Activated CD4-positive, alpha-beta T cell treated with anti-CD3 and anti-CD28 coated beads for 1 hour (primary cell): ENCODE measurements at regions not wholly inside any gene's neighbourhood (a gene's known extent, or its start where the extent isn't known, plus 50 kb on each side); places are given as distances from the start of the nearest gene placed in this dataset.
"Not testable (repeated sequence)": the region's sequence is repeated elsewhere in the genome, so short reads cannot be mapped to it uniquely, and the experiment has no call there.

Experiments
- DNase-seq: peaks from one replicate; pipeline ENCODE4 v3.0.0-alpha.2; 2020

DNA sequence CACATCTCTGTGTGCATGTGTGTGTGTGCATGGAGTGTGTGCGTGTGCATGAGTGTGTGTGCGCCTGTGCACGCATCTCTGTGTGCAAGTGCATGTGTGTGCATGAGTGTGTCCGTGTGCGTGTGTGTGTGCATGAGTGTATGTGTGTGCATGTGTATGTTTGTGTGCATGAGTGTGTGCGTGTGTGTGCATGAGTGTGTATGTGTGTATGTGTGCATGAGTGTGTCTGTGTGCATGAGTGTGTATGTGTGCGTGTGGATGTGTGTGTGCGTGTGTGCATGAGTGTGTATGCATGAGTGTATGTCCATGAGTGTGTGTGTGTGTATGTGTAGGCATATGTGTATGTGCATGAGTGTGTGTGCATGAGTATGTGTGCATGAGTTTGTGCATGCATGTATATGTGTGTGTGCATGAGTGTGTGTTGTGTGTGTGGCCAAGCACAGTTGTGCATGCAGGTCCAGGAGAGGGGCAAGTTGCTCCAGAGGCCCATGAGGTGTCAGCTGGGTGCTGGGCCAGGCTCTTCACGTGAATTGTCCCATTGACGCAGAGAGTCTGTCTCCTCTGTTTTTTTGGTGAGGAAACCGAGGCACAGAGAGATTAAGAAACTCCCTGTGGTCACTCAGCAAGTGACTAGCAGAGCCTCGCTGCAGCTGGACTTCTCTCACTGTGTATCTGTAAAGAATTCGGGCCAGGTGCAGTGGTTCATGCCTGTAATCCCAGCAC lies 75.5 kb downstream of the ASB1 start:
- no peak for DNase-seq

DNA sequence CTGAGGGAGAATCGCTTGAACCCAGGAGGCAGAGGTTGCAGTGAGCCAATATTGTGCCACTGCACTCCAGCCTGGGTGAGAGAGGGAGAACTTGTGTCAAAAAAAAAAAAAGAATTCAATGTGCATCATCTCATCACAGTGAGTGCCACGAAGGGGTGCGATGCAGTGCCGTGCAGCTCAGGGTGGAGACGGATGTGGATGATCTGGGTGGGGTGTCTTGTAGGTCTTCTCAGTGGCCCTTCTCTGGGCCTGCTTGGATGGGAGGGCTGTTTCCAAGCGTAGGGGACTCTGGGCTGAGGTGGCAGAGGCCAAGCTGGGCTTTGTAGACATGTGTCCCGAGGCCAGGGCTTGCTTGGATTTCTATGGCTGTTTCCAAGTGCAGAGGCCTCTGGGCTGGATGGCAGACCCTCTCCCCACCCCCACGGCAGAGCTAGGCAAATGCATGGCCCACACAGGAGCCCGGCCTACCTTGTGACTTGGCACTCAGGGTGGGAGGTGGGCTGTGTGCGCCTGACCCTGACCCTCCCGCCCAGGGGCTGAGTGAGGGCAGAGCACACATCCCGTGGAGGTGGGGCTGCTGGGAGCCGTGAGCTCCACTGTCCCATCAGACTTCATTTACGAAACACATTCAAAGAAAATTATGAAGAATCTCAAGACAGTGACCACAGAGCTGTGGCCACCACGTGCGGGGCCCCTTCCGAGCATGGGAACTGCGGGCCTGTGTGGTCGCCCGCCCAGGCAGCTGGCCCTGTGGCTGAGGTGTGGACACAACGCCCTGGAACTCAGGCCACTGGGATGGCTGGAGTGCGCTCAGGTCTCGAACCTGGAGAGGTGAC lies 76.4 kb downstream of the ASB1 start:
- no peak for DNase-seq

DNA sequence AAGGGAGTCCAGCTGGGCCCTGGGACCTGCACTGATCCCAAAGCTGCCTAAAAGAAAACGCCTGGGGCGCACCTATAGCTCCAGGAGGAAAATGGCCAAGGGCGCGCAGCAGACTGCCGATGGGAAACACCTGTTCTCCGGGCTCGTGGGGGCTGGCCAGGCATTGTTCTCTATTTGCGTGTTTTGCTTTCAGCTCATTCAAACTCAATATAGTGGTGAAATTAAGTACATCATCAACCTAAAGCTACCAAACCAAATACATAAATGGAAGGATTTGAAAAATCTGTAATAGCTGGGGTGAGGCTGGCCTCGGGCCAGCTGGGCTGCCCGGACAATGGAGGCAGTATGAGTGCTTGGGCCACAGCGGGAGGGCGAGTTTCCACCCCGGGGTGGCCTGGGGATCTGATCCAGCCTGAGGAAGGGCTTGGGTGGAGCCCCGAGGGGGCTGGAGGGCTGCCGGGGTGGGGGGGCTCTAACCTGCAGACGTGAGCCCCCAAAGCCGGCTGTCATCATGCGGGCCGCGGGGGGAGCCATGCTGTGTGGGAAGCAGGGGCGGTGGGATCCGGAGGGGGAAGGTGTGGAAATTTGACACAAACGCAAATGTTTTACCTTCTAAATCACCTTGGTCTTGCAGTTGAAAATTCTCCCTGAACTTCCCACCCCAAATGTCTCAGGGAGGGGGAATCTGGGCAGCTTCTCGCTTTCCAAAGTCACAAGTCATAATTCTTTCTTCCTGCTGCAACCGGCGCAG lies 77.6 kb downstream of the ASB1 start:
- DNase-seq: no peak

DNA sequence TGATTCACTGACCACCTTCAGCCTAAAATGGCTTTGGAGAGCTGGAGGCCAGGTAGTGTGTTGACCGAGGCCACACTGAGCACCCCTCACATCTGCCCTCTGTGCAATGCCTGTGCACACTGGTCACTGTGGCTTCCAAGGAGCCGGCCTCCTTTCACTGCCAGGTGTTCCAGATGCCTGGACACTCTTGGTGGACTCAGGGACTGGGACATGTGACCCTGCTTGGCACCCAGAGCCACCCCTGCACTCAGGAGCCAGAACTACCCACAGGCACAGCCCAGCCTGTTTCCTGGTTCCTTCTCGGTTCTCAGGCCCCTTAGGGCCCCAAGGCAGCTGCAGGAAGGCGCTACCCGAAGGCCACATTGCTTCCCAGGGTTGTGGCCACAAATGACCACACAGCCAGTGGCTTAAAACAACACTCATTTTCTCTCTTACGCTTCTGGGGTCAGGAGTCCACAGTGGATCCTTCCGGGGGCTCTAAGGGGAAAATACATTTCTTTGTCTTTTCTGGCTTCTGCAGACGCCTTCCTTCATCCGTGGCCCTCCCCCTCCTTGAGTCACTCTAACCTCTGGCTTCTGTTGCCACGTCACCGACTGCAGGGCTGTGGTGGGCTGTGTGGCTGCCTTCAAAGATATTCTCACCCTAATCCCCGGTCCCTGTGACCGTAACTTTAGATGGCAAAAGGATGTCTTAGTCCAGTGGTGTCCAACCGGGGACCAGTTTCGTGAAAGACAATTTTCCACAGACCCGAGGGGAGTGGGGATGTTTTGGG lies 78.6 kb downstream of the ASB1 start:
- no peak for DNase-seq

DNA sequence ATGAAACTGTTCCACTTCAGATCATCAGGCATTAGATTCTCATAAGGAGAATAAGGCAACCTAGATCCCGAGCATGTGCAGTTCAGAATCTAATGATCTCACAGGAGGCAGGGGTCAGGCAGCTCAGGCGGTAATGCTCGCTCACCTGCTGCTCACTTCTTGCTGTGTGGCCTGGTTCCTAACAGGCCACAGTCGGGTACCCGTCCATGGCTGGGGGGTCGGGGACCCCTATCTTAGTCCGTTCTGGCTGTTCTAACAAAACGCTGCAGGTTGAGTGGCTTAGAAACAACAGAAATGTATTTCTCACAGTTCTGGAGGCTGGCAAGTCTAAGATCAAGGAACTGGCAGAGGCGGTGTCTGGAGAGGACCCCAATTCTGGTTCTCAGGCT lies 79.2 kb downstream of the ASB1 start:
- no peak for DNase-seq

DNA sequence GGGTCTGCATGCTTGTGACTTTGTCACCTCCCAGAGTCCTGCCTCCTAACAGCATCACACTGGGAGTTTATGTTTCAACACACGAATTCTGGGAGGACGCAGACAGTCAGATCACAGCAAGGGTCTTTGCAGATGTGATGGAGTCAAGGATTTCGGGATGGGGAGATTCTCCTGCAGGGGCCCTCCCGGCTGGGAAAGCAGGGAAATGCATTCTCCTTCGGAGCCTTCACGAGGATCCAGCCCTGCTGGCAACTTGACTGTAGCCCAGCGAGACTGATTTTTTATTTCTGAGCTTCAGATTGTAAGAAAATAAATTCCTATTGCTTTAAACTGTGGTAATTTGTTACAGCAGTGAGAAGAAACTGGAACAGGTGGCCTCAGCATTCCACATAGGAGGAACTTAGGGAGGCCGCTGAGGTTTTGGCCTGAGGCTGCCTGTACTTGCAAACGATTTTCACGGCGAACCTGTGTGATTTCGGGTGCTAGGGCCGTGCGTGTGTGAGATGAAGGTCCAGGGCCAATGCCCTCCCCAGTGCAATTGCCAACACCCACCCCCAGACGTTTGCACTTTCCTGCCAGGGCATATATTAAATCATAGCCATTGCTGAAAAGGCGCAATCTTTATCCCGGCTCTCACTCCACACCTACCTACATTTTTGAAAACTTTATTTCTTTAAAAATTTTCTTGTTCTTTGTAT lies 79.8 kb downstream of the ASB1 start:
- DNase-seq: no peak

DNA sequence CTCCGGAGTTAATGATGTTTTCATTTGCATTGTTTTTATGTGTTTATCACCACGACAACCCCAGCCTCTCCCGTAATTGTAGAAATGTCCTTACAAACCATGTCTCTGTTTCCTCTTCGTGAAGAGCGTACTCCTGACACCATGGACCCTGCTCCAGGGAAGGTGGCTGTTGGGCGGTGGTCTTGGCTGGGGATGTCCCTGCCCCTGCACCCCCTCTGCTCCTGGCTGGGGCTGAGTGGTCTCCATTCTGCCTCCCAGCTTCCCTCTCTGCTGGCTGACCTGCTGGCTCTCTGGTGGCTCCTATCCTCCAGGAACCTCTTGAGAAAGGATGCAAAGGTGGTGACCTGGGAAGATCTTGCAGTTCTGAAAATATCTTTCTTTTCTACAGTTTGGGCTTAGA lies 81.1 kb downstream of the ASB1 start:
- no peak for DNase-seq

DNA sequence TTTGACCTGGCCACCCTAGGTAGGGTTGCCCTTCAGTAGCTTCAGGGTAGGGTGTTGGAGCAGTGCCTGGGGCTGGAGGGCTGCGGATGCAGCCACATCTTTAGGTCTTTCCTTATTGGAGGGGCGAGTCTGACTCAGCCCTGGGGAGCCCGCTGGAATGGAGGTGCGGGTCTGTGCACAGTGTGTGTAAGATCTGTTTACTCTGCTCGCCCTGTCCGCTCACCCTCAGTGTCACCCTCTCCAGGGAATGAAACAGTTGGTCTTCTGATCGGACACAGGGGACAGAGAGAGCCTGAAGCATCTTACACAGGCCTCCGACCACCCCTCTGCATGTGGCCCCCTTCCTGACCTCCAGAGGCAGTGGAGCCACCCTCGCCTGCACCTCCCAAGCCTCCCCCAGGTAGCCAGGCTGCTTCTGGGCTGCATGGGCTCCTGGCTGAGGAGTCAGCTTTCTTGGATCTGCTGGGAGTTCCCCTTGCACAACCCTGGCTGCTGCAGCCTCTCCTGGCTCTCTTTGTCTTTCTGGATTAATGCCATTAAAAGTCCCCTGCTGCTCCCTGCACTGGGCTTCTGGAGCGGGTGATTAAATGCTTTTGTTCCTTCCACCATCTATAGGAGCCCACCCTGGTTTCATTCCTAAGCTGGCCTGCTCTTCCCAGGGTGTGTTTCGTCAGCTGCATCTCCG lies 82.6 kb downstream of the ASB1 start:
- DNase-seq: no peak

DNA sequence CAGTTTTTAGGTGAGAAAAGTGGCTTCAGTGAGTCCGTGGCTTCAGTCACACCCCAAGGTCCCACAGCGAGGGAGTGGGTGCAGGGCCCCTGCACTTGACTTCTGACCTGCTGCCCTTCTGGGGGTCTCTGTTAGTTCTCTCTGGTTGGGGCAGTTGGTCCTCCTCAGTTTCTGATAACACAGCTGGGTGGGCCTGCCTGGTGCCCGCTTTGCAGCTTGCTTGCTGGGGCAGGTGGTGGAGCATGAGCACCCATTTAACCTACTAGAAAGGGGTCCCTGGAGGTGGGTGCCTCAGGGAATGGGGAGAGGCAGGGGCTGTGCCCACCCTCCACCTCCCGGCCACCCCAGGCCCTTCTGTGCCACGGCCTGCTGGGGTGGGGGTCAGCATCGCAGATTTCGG lies 83.2 kb downstream of the ASB1 start:
- no peak for DNase-seq

DNA sequence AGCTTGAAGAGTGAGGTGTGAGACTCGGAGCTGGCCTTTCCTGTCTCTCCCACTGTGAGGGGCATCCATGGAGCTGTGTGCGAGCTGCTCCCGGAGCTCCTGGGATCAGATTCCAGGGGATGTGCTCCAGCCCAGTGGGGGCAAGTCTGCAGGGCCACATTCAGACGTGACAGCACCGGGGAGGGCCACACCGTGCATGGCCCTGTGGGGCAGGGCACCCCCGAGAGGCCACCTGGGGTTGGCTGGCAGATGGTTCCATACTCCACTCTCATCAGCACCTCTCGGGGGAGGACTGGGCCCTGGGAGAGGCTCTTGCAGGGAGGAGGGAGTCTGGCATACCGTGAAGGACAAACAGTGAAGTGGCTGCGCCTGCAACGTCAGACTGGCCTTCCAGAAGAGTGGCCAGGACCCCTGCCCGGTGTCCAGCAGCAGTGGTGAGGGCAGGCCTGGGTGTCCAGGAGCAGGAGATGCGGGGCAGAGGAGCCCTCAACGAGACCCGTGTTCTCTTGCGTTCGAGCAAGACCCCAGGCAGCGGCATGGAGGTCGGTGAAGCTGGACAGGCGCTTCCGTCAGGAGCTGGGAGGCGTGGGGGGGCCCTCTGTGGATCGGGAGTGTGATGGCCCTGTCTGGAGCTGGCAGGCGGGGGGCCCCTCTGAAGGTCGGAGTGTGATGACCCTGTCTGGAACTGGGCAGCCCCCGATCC lies 84.3 kb downstream of the ASB1 start:
- no peak for DNase-seq

DNA sequence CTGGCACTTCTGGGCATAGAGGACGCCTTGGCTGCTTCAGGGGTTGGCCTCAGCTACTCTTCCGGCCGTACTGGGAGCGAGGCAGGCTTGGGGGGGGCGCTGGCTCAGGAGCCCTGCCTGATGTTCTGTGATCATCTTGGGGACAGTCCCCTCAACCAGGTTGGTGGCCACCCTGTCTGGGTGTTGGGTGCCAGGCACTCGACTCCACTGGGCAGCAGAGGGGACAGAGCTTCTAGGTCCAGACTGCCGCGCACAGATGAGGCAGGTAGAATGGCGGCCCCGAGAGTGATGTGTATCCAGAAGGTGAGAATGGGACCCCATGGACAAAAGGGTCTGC lies 84.9 kb downstream of the ASB1 start:
- no peak for DNase-seq

DNA sequence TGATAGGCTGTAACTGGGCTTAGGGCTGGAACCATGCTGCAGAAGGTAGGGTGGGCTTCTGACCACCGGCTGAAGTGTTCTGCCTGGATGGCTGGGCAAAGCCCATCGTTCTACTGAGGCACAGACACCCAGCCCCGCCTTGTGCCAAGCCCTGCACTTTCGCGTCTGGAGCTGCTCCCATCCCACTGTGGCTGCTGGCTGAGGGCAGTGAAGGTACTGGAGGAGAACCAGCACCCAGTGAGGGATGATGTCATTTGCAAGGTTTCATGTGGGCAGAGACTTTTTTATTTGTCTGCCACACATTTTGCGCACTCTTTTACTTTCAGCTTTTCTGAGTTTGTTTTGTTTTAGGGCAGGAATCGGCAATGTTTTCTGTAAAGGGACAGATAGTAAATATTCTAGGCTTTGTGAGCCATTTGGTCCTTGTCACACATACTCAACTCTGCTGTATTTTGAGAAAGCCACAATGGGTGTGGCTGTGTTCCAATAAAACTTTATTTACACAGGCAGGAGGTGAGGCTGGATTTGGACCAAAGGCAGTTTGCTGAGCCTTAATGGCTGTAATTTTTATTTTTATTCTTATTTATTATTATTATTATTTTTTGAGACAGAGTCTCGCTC lies 85.6 kb downstream of the ASB1 start:
- no peak for DNase-seq

DNA sequence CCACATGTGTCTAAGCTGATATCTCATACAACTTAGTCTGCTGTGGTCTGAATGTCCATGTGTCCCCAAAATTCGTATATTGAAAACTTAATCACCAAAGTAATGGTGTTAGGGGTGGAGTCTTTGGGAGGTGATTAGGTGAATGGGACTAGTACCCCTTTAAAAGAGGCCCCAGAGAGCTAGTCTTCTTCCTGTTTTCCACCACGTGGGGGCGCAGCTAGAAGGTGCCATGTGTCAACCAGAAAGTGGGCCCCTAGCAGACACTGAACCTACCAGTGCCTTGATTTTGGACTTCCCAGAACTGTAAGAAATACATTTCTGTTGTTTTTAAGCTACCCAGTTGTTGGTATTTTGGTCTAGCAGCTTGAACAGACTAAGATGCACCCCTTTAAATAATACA lies 86.6 kb downstream of the ASB1 start:
- DNase-seq: no peak

DNA sequence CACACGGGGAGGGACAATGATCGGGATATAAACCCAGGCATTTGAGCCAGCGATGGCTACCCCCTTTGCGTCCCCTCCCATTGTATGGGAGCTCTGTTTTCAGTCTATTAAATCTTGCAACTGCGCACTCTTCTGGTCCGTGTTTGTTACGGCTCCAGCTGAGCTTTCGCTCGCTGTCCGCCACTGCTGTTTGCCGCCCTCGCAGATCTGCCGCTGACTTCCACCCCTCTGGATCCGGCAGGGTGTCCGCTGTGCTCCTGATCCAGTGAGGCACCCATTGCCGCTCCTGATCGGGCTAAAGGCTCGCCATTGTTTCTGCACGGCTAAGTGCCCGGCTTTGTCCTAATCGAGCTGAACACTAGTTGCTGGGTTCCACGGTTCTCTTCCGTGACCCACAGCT lies 87.3 kb downstream of the ASB1 start:
- DNase-seq: not testable (repeated sequence)

DNA sequence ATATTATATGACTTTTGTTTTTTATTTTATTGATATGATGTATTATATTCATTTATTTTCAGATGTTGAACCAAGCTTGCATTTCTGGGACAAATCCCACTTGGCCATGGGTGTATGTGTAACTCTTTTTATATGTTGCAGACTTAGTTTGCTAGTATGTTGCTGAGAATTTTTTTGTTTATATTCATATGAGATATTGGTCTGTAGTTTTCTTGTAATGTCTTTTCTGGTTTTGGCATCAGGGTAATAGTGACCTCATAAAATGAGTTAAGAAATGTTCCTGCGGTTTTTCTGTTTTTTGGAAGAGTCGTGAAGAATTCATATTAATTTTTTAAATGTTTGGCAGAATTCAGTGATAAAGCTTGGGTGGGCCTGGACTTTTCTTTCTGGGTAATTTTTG lies 88.7 kb downstream of the ASB1 start:
- DNase-seq: no peak

DNA sequence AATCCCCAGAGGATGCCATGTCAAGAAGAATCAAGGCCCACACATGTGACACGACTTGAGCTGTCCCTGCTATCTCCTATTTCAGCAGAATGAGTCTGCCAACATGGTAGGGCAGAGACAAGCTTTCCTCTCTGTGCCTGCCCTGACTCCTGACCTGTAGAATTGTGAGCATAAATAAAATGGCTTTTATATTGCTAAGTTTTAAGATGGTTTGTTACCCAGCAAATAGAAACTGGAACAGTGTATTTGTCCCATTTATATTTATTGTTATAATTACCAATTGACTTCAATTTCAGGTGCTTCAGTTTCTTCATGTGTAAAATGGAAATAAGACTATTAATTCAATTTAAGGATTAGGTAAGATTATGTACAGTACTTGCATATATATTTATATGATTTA lies 90.5 kb downstream of the ASB1 start:
- no peak for DNase-seq

DNA sequence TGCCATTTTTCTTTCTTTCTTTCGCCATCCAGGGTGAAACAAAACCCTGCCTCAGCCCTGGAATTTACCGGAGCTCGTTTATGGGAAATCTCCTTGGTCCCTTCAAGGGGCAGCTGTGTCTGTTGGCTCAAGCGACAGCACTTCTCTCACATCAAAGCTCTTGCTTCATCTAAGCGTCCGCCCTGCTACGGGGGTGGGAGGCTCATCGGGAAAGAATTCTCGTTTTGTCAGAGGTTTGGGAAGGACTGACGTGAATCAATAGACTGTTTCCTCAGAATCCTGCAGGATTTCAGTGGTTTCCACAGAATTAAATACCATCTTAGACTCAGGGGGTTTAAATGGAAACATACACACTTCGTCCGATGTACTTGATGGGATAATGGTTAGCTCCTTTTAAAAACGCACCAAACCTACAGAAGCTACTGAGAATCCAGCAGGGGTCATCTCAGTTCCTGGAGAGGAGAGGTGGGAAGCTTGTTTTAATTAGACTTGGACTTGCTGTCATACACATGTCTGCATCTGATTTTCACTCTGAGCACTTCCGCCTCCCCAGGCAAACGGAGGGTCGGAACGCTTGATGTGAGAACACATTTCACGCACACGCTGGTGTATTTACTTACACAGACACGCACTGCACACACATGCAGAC lies 91.6 kb downstream of the ASB1 start:
- DNase-seq: no peak

DNA sequence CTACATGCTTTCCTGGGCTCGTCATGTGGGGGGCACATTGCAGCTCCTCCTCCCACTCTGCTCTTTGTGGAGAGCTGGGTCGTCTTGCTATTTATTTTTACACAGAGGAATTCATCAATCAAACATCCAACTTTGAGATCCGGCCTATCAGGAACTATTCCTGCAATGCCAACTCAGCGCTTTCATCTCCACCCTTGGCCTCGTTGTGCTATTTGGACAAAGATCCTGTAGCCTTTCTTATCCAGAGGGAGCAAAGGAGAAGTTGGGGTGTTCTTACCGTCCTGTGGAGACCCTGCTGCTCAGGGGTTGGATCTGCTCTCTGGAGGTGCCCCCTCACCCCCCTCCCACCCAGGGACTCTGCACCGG lies 92.1 kb downstream of the ASB1 start:
- DNase-seq: no peak

DNA sequence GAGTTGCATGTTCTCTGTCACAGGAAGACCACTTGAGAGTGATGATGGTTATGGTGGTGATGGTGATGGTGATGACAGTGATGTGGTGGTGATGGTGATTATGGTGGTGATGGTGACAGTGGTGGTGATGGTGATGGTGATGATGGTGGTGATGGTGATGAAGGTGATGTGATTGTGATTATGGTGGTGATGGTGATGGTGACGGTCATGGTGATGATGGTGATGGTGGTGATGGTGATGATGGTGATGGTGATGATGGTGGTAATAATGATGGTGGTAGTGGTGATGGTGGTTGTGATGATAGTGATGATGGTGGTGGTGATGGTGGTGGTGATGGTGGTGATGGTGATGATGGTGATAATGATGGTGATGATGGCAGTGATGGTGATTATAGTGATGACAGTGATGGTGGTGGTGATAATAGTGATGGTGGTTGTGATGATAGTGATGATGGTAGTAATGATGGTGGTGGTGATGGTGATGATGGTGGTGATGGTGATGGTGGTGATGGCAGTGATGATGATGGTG lies 93.7 kb downstream of the ASB1 start:
- no peak for DNase-seq

DNA sequence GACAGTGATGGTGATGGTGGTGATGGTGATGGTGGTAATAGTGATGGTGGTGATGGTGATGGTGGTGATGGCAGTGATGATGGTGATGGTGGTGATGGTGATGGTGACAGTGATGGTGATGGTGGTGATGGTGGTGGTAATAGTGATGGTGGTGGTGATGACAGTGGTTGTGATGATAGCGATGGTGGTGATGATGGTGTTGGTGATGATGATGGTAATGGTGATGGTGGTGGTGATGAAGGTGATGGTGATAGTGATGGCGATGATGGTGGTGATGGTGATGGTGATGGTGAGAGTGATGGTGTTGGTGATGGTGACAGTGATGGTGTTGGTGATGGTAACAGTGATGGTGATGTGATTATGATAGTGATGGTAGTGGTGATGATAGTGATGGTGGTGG lies 94.3 kb downstream of the ASB1 start:
- no peak for DNase-seq
